H9 (cell line): ENCODE measurements at regions not wholly inside any gene's neighbourhood (a gene's known extent, or its start where the extent isn't known, plus 50 kb on each side); places are given as distances from the start of the nearest gene placed in this dataset.

Experiments
- DNase-seq: peaks from one replicate; pipeline ENCODE4 v3.0.0-alpha.2; 2017
- H2AFZ ChIP-seq: one replicate; pipeline ENCODE4 v1.6.1; 2013; ENCODE audit warnings: mild to moderate bottlenecking, low read length, control low read depth, moderate library complexity
- H2AK5ac ChIP-seq: 2 replicates; pipeline ENCODE4 v1.6.1; 2013; ENCODE audit warnings: low read length, control low read depth, mixed read lengths; ENCODE audit not compliant: insufficient read length
- H2BK120ac ChIP-seq: one replicate; pipeline ENCODE4 v1.6.1; 2013; ENCODE audit warnings: low read depth, mild to moderate bottlenecking, low read length, control low read depth, inconsistent platforms; ENCODE audit not compliant: poor library complexity, severe bottlenecking
- H2BK12ac ChIP-seq: 2 replicates; pipeline ENCODE4 v1.6.1; 2013; ENCODE audit warnings: low read length, control low read depth, mixed read lengths, low read depth; ENCODE audit not compliant: insufficient read length
- H2BK15ac ChIP-seq: 2 replicates; pipeline ENCODE4 v1.6.1; 2013; ENCODE audit warnings: low read depth, low read length, control low read depth
- H2BK20ac ChIP-seq: one replicate; pipeline ENCODE4 v1.6.1; 2013; ENCODE audit warnings: low read depth, mild to moderate bottlenecking, low read length, control low read depth, inconsistent platforms; ENCODE audit not compliant: poor library complexity, severe bottlenecking
- H2BK5ac ChIP-seq: 2 replicates; pipeline ENCODE4 v1.6.1; 2013; ENCODE audit warnings: low read length, control low read depth, mixed read lengths; ENCODE audit not compliant: insufficient read length
- H3K14ac ChIP-seq: 2 replicates; pipeline ENCODE4 v1.6.1; 2013; ENCODE audit warnings: low read length, control low read depth; ENCODE audit not compliant: insufficient read depth
- H3K18ac ChIP-seq: 2 replicates; pipeline ENCODE4 v1.6.1; 2013; ENCODE audit warnings: low read depth, mild to moderate bottlenecking, mixed read lengths, low read length, control low read depth; ENCODE audit not compliant: insufficient read length
- H3K23ac ChIP-seq: 2 replicates; pipeline ENCODE4 v1.6.1; 2013; ENCODE audit warnings: low read length, control low read depth, mixed read lengths, low read depth; ENCODE audit not compliant: insufficient read length
- H3K23me2 ChIP-seq: 2 replicates; pipeline ENCODE4 v1.6.1; 2013; ENCODE audit warnings: low read depth, mild to moderate bottlenecking, mixed read lengths, low read length, control low read depth; ENCODE audit not compliant: insufficient read length, poor library complexity, severe bottlenecking
- H3K27ac ChIP-seq: 2 replicates; pipeline ENCODE4 v1.5.1; 2013; ENCODE audit warnings: low read length, control low read depth, mixed read lengths, low read depth; ENCODE audit not compliant: insufficient read length
- H3K27me3 ChIP-seq: 2 replicates; pipeline ENCODE4 v1.6.1; 2013; ENCODE audit warnings: low read length, control low read depth, inconsistent platforms; ENCODE audit not compliant: insufficient read depth
- H3K4ac ChIP-seq: 2 replicates; pipeline ENCODE4 v1.6.1; 2013; ENCODE audit warnings: low read depth, mild to moderate bottlenecking, control low read depth, inconsistent platforms, low read length, moderate library complexity
- H3K4me1 ChIP-seq: 2 replicates; pipeline ENCODE4 v1.6.1; 2013; ENCODE audit warnings: low read length, control low read depth, inconsistent platforms; ENCODE audit not compliant: insufficient read depth
- H3K4me2 ChIP-seq: 2 replicates; pipeline ENCODE4 v1.6.1; 2013; ENCODE audit warnings: low read length, control low read depth, mixed read lengths; ENCODE audit not compliant: insufficient read length, insufficient read depth
- H3K56ac ChIP-seq: 2 replicates; pipeline ENCODE4 v1.6.1; 2013; ENCODE audit warnings: low read depth, mild to moderate bottlenecking, mixed read lengths, low read length, control low read depth; ENCODE audit not compliant: insufficient read length
- H3K79me1 ChIP-seq: 2 replicates; pipeline ENCODE4 v1.6.1; 2013; ENCODE audit warnings: low read depth, mild to moderate bottlenecking, moderate library complexity, low read length, control low read depth, inconsistent platforms; ENCODE audit not compliant: insufficient read depth, poor library complexity, severe bottlenecking
- H3K79me2 ChIP-seq: 2 replicates; pipeline ENCODE4 v1.6.1; 2013; ENCODE audit warnings: low read length, control low read depth, inconsistent platforms; ENCODE audit not compliant: insufficient read depth
- H3K9ac ChIP-seq: 2 replicates; pipeline ENCODE4 v1.6.1; 2013; ENCODE audit warnings: low read length, control low read depth, mixed read lengths; ENCODE audit not compliant: insufficient read length; ENCODE audit errors: extremely low read depth
- H3K9me3 ChIP-seq: one replicate; pipeline ENCODE4 v1.6.1; 2013; ENCODE audit warnings: low read depth, low read length, inconsistent platforms; ENCODE audit not compliant: control insufficient read depth
- H3T11ph ChIP-seq: one replicate; pipeline ENCODE4 v1.6.1; 2013; ENCODE audit warnings: mild to moderate bottlenecking, low read length, control low read depth, inconsistent platforms
- H4K20me1 ChIP-seq: one replicate; pipeline ENCODE4 v1.6.1; 2013; ENCODE audit not compliant: control insufficient read depth, insufficient read length, insufficient read depth
- H4K5ac ChIP-seq: 2 replicates; pipeline ENCODE4 v1.6.1; 2013; ENCODE audit warnings: low read depth, mild to moderate bottlenecking, mixed read lengths, low read length, control low read depth; ENCODE audit not compliant: insufficient read length
- H4K8ac ChIP-seq: replicated peaks from 2 replicates; pipeline ENCODE4 v1.6.1; 2013; ENCODE audit warnings: low read length, control low read depth, mixed read lengths, low read depth; ENCODE audit not compliant: insufficient read length
- H4K91ac ChIP-seq: 2 replicates; pipeline ENCODE4 v1.6.1; 2013; ENCODE audit warnings: low read depth, mild to moderate bottlenecking, moderate library complexity, mixed read lengths, low read length, control low read depth; ENCODE audit not compliant: insufficient read length
- H3K27ac Mint-ChIP-seq, 3 experiments: 2 replicates in 2 of 3; 3 replicates in 1 of 3; pipeline ENCODE4 v1.8.0; 2020 to 2021; ENCODE audit warnings: mixed read lengths in 3 of 3, mild to moderate bottlenecking in 1 of 3, moderate library complexity in 1 of 3
- H3K27me3 Mint-ChIP-seq: 2 replicates; pipeline ENCODE4 v1.8.0; 2021; ENCODE audit warnings: low read depth, mild to moderate bottlenecking, moderate library complexity, mixed read lengths
- H3K36me3 Mint-ChIP-seq, 3 experiments: 2 replicates in 2 of 3; 3 replicates in 1 of 3; pipeline ENCODE4 v1.8.0; 2020 to 2021; ENCODE audit warnings: low read depth in 3 of 3, mixed read lengths in 3 of 3; ENCODE audit not compliant: insufficient read depth in 1 of 3
- H3K4me1 Mint-ChIP-seq, 2 experiments: 2 replicates each; pipeline ENCODE4 v1.8.0; 2020; ENCODE audit warnings: mixed read lengths in 2 of 2
- H3K4me3 Mint-ChIP-seq, 2 experiments: 2 replicates in 1 of 2; 3 replicates in 1 of 2; pipeline ENCODE4 v1.8.0; 2020 to 2021; ENCODE audit warnings: mild to moderate bottlenecking in 2 of 2, mixed read lengths in 2 of 2, moderate library complexity in 1 of 2
- H3K9me3 Mint-ChIP-seq, 2 experiments: 2 replicates in 1 of 2; 3 replicates in 1 of 2; pipeline ENCODE4 v1.8.0; 2020; ENCODE audit warnings: mild to moderate bottlenecking in 2 of 2, mixed read lengths in 2 of 2, moderate library complexity in 1 of 2
- WGBS: extraction: QIAGEN DNeasy Blood & Tissue Kit; methylation state at CpG from one replicate; pipeline ENCODE4 v1.1.7; 2013; ENCODE audit warnings: missing lambda C conversion rate, low lambda C conversion rate, mixed read lengths; ENCODE audit not compliant: insufficient read length; ENCODE audit errors: extremely low coverage; 5-methylcytosine and 5-hydroxymethylcytosine counted together
- TF ChIP-seq, protein P1 (sequence below): fragments of 200-600 bp; sonication (generic); conservative IDR thresholded peaks from 3 replicates; pipeline ENCODE4 v1.8.0; 2021; ENCODE audit warnings: antibody characterized with exemption, mild to moderate bottlenecking

GRCh38 chr13:91286317-91286716 lies 61.2 kb upstream of the MIR17HG start:
- H2BK12ac ChIP-seq: no peak overlapping the region
- H3K36me3 Mint-ChIP-seq: peaks cover 0 to 6% (median 0%) of the 10 kb centered on the region in 3 experiments; a peak in 2 of 7 replicates
- no peak overlapping the region for H3K4me3 Mint-ChIP-seq
- no peak overlapping the region for H3K56ac ChIP-seq
- H2BK120ac ChIP-seq: no peak overlapping the region
- H3K4me1 ChIP-seq: no peaks in the 10 kb centered on the region
- no peak overlapping the region for H3K27ac ChIP-seq
- H3K4me1 Mint-ChIP-seq: no peaks in the 10 kb centered on the region
- no peak overlapping the region for H4K8ac ChIP-seq
- H2BK5ac ChIP-seq: no peak overlapping the region
- H3K4ac ChIP-seq: no peak overlapping the region
- H4K20me1 ChIP-seq: no peaks in the 10 kb centered on the region
- no peak for DNase-seq
- no peaks in the 10 kb centered on the region for H3K79me1 ChIP-seq
- no peak overlapping the region for H3K27ac Mint-ChIP-seq
- no peak overlapping the region for H4K5ac ChIP-seq
- no CpG with 5 or more reads among the region's 1 CpG for WGBS
- H3K9me3 Mint-ChIP-seq: peaks cover 0 to 6% of the 10 kb centered on the region in 2 experiments; a peak in 3 of 5 replicates
- H2AFZ ChIP-seq: no peak overlapping the region
- no peaks in the 10 kb centered on the region for H3K27me3 ChIP-seq
- no peak overlapping the region for H3K9ac ChIP-seq
- H3K4me2 ChIP-seq: no peak overlapping the region
- H2BK20ac ChIP-seq: no peak overlapping the region
- H3T11ph ChIP-seq: no peak overlapping the region
- H3K9me3 ChIP-seq: no peaks in the 10 kb centered on the region
- H2BK15ac ChIP-seq: no peak overlapping the region
- H2AK5ac ChIP-seq: no peak overlapping the region
- no peak overlapping the region for H3K23ac ChIP-seq
- H3K79me2 ChIP-seq: no peaks in the 10 kb centered on the region
- no peak overlapping the region for H3K18ac ChIP-seq
- no peaks in the 10 kb centered on the region for H3K27me3 Mint-ChIP-seq
- TF ChIP-seq, protein P1, sequence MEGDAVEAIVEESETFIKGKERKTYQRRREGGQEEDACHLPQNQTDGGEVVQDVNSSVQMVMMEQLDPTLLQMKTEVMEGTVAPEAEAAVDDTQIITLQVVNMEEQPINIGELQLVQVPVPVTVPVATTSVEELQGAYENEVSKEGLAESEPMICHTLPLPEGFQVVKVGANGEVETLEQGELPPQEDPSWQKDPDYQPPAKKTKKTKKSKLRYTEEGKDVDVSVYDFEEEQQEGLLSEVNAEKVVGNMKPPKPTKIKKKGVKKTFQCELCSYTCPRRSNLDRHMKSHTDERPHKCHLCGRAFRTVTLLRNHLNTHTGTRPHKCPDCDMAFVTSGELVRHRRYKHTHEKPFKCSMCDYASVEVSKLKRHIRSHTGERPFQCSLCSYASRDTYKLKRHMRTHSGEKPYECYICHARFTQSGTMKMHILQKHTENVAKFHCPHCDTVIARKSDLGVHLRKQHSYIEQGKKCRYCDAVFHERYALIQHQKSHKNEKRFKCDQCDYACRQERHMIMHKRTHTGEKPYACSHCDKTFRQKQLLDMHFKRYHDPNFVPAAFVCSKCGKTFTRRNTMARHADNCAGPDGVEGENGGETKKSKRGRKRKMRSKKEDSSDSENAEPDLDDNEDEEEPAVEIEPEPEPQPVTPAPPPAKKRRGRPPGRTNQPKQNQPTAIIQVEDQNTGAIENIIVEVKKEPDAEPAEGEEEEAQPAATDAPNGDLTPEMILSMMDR: no peak
- no peaks in the 10 kb centered on the region for H3K23me2 ChIP-seq
- H4K91ac ChIP-seq: no peak overlapping the region
- no peak overlapping the region for H3K14ac ChIP-seq
